H1 (cell line): ENCODE measurements at regions not wholly inside any gene's neighbourhood (a gene's known extent, or its start where the extent isn't known, plus 50 kb on each side); places are given as distances from the start of the nearest gene placed in this dataset.

Experiments
- KDM1A ChIP-seq: fragments of 200-600, 300-600 bp; sonication (generic); IDR thresholded peaks from 2 replicates; pipeline ENCODE4 v1.7.1; 2016; ENCODE audit warnings: mild to moderate bottlenecking, low read length, borderline replicate concordance
- SRF ChIP-seq: IDR thresholded peaks from 2 replicates; pipeline ENCODE4 v1.6.1; 2011; ENCODE audit warnings: mild to moderate bottlenecking, low read depth, low read length, moderate library complexity

- TF ChIP-seq KDM1A = no peak
- TF ChIP-seq SRF = no peak
Observed at GRCh38 chr5:39668980-39669379, 244.2 kb upstream of the DAB2 start (continued).
